DMS79 treated with DMSO at 0.1 percent for 48 hours (cell line): ENCODE measurements at regions not wholly inside any gene's neighbourhood (a gene's known extent, or its start where the extent isn't known, plus 50 kb on each side); places are given as distances from the start of the nearest gene placed in this dataset.
A peak's percentile ranks its signal among the peaks of the same experiment; 100 is the strongest.
"Not testable (repeated sequence)": the region's sequence is repeated elsewhere in the genome, so short reads cannot be mapped to it uniquely, and the experiment has no call there.

Experiments
- DNase-seq: peaks from one replicate; lab custom pipeline; 2025; lab: John Stamatoyannopoulos, UW

- DNase-seq = no peak
These were observed 51.6 kb upstream of the MPP7 start for GRCh38 chr10:28354511-28354910.

GRCh38 chr10:28355376-28355775 lies 52.5 kb upstream of the MPP7 start:
- DNase-seq = no peak

- DNase-seq = no peak
These were observed 56.5 kb upstream of the MPP7 start for GRCh38 chr10:28359334-28359733.

GRCh38 chr10:28360175-28360574 lies 57.3 kb upstream of the MPP7 start:
- DNase-seq = no peak

GRCh38 chr10:28363376-28363775 lies 60.5 kb upstream of the MPP7 start:
- DNase-seq = no peak

- no peak for DNase-seq
These were observed 63.0 kb upstream of the MPP7 start for GRCh38 chr10:28365840-28366239.

GRCh38 chr10:28366994-28367393 lies 64.1 kb upstream of the MPP7 start:
- no peak for DNase-seq

GRCh38 chr10:28367413-28367812 lies 64.5 kb upstream of the MPP7 start:
- no peak for DNase-seq

GRCh38 chr10:28367929-28368484 lies 65.1 kb upstream of the MPP7 start:
- DNase-seq = no peak

- no peak for DNase-seq
These were observed 67.4 kb upstream of the MPP7 start for GRCh38 chr10:28370107-28370835.

- not testable (repeated sequence) for DNase-seq
These were observed 68.8 kb upstream of the MPP7 start for GRCh38 chr10:28371638-28372037.

GRCh38 chr10:28374036-28374435 lies 71.2 kb upstream of the MPP7 start:
- DNase-seq = no peak

- DNase-seq = no peak
These were observed 72.8 kb upstream of the MPP7 start for GRCh38 chr10:28375399-28376354.

GRCh38 chr10:28378986-28379585 lies 76.2 kb upstream of the MPP7 start:
- DNase-seq = no peak

- no peak for DNase-seq
These were observed 78.6 kb upstream of the MPP7 start for GRCh38 chr10:28381466-28381865.

- peak; percentile 1 for DNase-seq
These were observed 79.1 kb upstream of the MPP7 start for GRCh38 chr10:28381903-28382347.

GRCh38 chr10:28382525-28383269 lies 79.8 kb upstream of the MPP7 start:
- no peak for DNase-seq

- DNase-seq = no peak
These were observed 81.7 kb upstream of the MPP7 start for GRCh38 chr10:28384557-28384956.

GRCh38 chr10:28385748-28386502 lies 83.1 kb upstream of the MPP7 start:
- DNase-seq = no peak

GRCh38 chr10:28386503-28386868 lies 83.6 kb upstream of the MPP7 start:
- DNase-seq = no peak

- no peak for DNase-seq
These were observed 84.3 kb upstream of the MPP7 start for GRCh38 chr10:28387140-28387539.
